ENCODE measurements at regions not wholly inside any gene's neighbourhood (a gene's known extent, or its start where the extent isn't known, plus 50 kb on each side); places are given as distances from the start of the nearest gene placed in this dataset.

DNA sequence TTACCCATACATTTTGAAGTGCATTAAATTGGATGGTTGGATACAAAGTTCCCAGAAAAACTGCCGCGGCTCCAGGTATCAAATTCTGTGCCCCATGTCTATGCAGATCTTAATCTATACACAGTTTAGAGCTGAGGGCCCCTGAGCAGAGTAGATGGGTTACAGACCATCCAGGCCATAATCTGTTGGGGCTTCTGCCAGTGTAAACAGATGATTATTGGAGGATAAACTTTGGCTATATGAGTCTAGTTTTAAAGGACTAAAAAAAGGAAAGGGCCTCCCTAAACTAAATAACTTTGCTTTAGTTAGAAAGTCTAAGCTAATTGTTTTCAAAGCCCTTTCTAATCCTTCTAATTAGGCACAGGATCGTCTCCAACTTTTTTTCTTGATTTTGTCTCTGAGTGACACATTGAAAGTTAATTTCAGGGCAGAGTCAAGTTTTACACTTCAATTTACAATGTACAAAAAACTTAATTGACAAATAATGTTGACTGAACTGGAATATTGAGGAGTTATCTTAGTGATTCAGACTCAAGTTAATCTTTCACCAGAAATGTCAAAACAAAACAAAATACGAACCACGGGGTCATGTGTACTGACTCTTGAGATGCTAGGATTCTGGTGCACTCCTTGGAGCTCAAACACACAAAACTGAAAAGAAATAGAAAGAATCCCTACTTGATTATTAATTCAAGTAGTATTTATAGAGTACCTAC lies 133.9 kb upstream of the SCAF11 start:
- no peak overlapping the region for H3K4me3 ChIP-seq
- 42 to 61% methylated on average over 5 of the region's 5 CpGs for WGBS, 2 donors

DNA sequence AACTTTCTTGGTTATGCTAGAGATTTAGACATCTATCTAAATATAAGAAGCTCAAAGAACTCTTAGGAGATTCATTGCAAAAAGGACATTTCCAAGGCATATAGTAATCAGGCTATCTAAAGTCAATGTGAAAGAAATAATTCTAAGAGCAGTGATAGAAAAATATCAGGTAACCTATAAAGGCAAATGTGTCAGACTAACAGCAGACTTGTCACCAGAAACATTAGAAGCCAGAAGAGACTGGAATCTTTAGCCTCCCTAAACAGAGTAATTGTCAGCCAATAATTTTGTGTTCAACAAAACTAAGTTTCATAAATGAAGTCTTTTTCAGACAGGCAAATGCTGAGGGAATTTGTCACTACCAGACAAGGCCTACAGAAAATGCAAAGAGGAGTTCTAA lies 122.0 kb upstream of the SCAF11 start:
- H3K4me3 ChIP-seq, result no peak overlapping the region
- no peaks in the 10 kb centered on the region for H3K36me3 ChIP-seq (ENCODE audit: low read depth, missing control alignments)
- DNase-seq, result no peak
- TF ChIP-seq, protein P1, sequence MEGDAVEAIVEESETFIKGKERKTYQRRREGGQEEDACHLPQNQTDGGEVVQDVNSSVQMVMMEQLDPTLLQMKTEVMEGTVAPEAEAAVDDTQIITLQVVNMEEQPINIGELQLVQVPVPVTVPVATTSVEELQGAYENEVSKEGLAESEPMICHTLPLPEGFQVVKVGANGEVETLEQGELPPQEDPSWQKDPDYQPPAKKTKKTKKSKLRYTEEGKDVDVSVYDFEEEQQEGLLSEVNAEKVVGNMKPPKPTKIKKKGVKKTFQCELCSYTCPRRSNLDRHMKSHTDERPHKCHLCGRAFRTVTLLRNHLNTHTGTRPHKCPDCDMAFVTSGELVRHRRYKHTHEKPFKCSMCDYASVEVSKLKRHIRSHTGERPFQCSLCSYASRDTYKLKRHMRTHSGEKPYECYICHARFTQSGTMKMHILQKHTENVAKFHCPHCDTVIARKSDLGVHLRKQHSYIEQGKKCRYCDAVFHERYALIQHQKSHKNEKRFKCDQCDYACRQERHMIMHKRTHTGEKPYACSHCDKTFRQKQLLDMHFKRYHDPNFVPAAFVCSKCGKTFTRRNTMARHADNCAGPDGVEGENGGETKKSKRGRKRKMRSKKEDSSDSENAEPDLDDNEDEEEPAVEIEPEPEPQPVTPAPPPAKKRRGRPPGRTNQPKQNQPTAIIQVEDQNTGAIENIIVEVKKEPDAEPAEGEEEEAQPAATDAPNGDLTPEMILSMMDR (IDR thresholded peaks at IDR 0.05), result no peak
- TF ChIP-seq POLR2A (IDR thresholded peaks at IDR 0.05), result no peak
- H3K4me1 ChIP-seq, result no peaks in the 10 kb centered on the region
- intact Hi-C loops (cut with DNase I; ENCODE audit: low total_unique reads), result no loop called here
- H3K27ac ChIP-seq, result no peak overlapping the region
- no peaks in the 10 kb centered on the region for H3K27me3 ChIP-seq
- H3K9me3 ChIP-seq, result no peaks in the 10 kb centered on the region

More for the DNA sequence above, 133.9 kb upstream of the SCAF11 start:
- H3K27me3 ChIP-seq, result no peaks in the 10 kb centered on the region
- DNase-seq, result no peak
- no peaks in the 10 kb centered on the region for H3K4me1 ChIP-seq
- no peaks in the 10 kb centered on the region for H3K36me3 ChIP-seq (ENCODE audit: low read depth, missing control alignments)
- H3K9me3 ChIP-seq, result no peaks in the 10 kb centered on the region
- TF ChIP-seq, protein P1 (IDR thresholded peaks at IDR 0.05), result no peak
- no peak overlapping the region for H3K27ac ChIP-seq
- intact Hi-C loops (cut with DNase I; ENCODE audit: low total_unique reads), result no loop called here

DNA sequence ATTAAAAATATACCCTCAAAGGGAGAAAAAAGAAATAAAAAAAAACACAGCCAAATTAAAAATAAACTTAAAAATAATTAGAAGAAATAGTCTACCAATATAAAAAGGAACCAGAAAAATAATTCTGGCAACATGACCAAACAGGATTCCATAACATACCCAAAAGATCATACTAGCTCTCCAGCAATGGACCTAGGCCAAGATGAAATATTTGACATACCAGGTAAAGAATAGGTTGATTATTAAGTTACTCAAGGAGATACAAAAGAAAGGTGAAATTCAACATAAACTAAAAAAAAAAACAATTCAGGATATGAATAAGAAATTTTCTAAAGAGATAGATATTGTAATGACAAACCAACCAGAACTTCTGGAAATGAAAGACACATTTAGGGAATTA lies 121.3 kb upstream of the SCAF11 start:
- intact Hi-C loops (cut with DNase I; ENCODE audit: low total_unique reads), result no loop called here
- no peak for TF ChIP-seq POLR2A (IDR thresholded peaks at IDR 0.05)
- TF ChIP-seq, protein P1 (IDR thresholded peaks at IDR 0.05), result no peak
- Histone ChIP-seq H3K9me3 (no peaks in the 10 kb centered on the region), H3K27ac (no peak overlapping the region), H3K27me3 (no peaks in the 10 kb centered on the region), H3K4me1 (no peaks in the 10 kb centered on the region), H3K4me3 (no peak overlapping the region), H3K36me3 (ENCODE audit: low read depth, missing control alignments) (no peaks in the 10 kb centered on the region)
- no peak for DNase-seq

DNA sequence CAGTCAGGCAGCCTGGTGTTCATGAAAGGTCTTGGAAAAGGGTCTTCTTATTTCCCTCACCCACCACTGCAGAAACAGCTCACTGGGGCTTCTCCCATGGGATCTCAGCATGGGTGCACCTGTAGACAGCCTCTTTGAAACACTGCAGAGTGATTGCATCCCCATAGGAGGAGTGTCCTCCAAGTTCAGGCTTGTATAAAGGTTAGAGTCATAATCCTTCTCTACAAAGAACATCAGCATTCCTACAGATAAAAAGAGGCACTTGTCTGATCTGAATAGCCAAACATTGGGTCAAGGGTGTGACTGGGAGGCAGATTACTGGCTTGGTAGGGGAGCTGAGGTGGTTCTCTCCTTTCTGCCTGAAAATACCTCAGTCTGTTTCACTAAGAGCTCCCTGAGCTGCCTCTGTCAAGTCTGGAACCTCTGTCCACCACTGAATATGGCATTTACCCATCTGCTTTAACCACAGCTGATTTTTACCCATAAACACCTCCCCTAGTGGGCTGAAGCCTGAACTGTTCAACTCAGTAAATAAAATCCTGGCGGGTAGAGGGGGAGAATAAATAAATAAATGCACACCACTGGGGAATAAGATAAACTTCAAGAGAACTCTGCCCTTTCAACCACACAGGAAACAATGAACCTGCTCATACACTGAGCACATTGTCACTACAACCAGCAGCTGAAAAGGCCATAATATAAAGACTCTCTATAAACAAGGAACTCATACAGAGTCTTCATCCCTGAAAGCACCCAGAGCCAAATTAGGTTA lies 120.7 kb upstream of the SCAF11 start:
- H3K27me3 ChIP-seq, result no peaks in the 10 kb centered on the region
- no peak for DNase-seq
- intact Hi-C loops (cut with DNase I; ENCODE audit: low total_unique reads), result no loop called here
- no peaks in the 10 kb centered on the region for H3K4me1 ChIP-seq
- H3K9me3 ChIP-seq, result no peaks in the 10 kb centered on the region
- no peak for TF ChIP-seq POLR2A (IDR thresholded peaks at IDR 0.05)
- TF ChIP-seq, protein P1 (IDR thresholded peaks at IDR 0.05), result no peak
- H3K27ac ChIP-seq, result no peak overlapping the region
- H3K36me3 ChIP-seq (ENCODE audit: low read depth, missing control alignments), result no peaks in the 10 kb centered on the region
- 65 to 74% methylated on average over 1 of the region's 1 CpG for WGBS, 2 donors
- H3K4me3 ChIP-seq, result no peak overlapping the region

DNA sequence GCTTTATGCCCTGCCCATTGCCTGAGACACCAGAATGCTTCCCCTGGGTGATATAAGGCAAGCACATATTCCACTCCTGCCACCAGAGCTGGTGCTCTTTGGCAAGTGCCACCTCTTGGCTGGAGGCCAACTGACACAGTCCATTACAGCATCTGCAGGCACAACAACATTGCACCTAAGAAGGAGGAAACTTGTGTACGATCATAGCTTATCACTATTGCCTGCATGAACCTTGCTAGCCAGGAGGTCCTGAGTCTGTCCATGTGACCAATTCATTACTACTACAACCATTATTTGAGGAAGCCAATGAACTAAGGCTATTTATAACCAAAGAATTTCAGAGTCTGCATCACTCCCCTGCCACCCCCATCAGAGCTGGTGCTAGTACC lies 119.8 kb upstream of the SCAF11 start:
- H3K27ac ChIP-seq, result no peak overlapping the region
- no peak overlapping the region for H3K4me3 ChIP-seq
- no peaks in the 10 kb centered on the region for H3K4me1 ChIP-seq
- no peaks in the 10 kb centered on the region for H3K9me3 ChIP-seq
- 71 to 77% methylated on average over 1 of the region's 1 CpG for WGBS, 2 donors
- TF ChIP-seq, protein P1 (IDR thresholded peaks at IDR 0.05), result no peak
- no peak for TF ChIP-seq POLR2A (IDR thresholded peaks at IDR 0.05)
- intact Hi-C loops (cut with DNase I; ENCODE audit: low total_unique reads), result no loop called here
- no peak for DNase-seq
- H3K27me3 ChIP-seq, result no peaks in the 10 kb centered on the region
- no peaks in the 10 kb centered on the region for H3K36me3 ChIP-seq (ENCODE audit: low read depth, missing control alignments)
